Ovary (tissue), 7 donors: ENCODE measurements at regions not wholly inside any gene's neighbourhood (a gene's known extent, or its start where the extent isn't known, plus 50 kb on each side); places are given as distances from the start of the nearest gene placed in this dataset.
"Not testable (repeated sequence)": the region's sequence is repeated elsewhere in the genome, so short reads cannot be mapped to it uniquely, and the experiment has no call there.

ENCODE experiments used
- DNase-seq, 5 donors: peaks; one replicate each; pipeline ENCODE4 v3.0.0-alpha.2; 2019 to 2020
- H3K27ac ChIP-seq, 2 donors: fragments of 200-600 bp; one replicate each; pipeline versions ENCODE4 v1.5.1 to v1.8.0; 2019 to 2022
- H3K27me3 ChIP-seq: fragments of 200-600 bp; one replicate; pipeline ENCODE4 v1.8.0; 2022
- H3K36me3 ChIP-seq: fragments of 200-600 bp; sonication (generic); one replicate; pipeline ENCODE4 v1.5.1; 2019
- H3K4me1 ChIP-seq: one replicate; pipeline ENCODE4 v1.8.1; 2013; ENCODE audit warnings: mild to moderate bottlenecking, moderate library complexity; ENCODE audit not compliant: insufficient read depth
- H3K4me3 ChIP-seq: fragments of 200-600 bp; sonication (generic); one replicate; pipeline ENCODE4 v1.5.1; 2017
- H3K9me3 ChIP-seq, 2 donors: fragments of 200-600 bp in 1 of 2; sonication (generic) in 1 of 2; one replicate each; pipeline versions ENCODE4 v1.5.1 to v1.8.1; 2013 to 2019; ENCODE audit warnings: mild to moderate bottlenecking in 1 of 2, moderate library complexity in 1 of 2
- CTCF ChIP-seq, 3 donors: fragments of 450-650 bp in 2 of 3; fragments of 200-600 bp in 1 of 3; IDR thresholded peaks; one replicate each; pipeline versions ENCODE4 v1.5.1 to v1.8.0; 2016 to 2022; ENCODE audit warnings: antibody characterized with exemption in 3 of 3, mild to moderate bottlenecking in 1 of 3
- EP300 ChIP-seq: sonication (generic); formaldehyde crosslinking; IDR thresholded peaks from one replicate; pipeline ENCODE4 v1.6.1; 2017; ENCODE audit warnings: antibody characterized with exemption
- POLR2A ChIP-seq: fragments of 450-650 bp; IDR thresholded peaks from one replicate; pipeline ENCODE4 v1.6.1; 2017; ENCODE audit warnings: antibody characterized with exemption, mild to moderate bottlenecking, moderate library complexity
- WGBS, 3 donors: extraction: QIAGEN DNeasy Blood & Tissue Kit in 1 of 3; methylation state at CpG; one replicate each; pipeline versions ENCODE4 v1.1.5 to v1.1.7; 2013 to 2017; 5-methylcytosine and 5-hydroxymethylcytosine counted together
- intact Hi-C, 4 donors: fragments of 100-400 bp; cut with DNase I; formaldehyde crosslinking; loops; one replicate each; pipeline versions ENCODE4 v1.11.0 to v1.15.1; 2022 to 2023
- donor health status: DM: no; HTN: no; CAD: no; lungs with moderate emphysema.
- donor health status: DM: no; HTN: no; CAD: no.
- donor health status: Bipolar disorder and iron deficiency.
- donor health status: DM: no; HTN: no; CAD: no.
- donor health status: DM: yes; HTN: yes; CAD: no.

- intact Hi-C loops = no loop called here
- H3K4me1 ChIP-seq = peaks cover 3% of the 10 kb centered on the region
- no peak for TF ChIP-seq CTCF (IDR thresholded peaks at IDR 0.05)
- TF ChIP-seq POLR2A = no peak
- no peak for TF ChIP-seq EP300
- WGBS, 3 donors = 59 to 69% (median 66%) methylated on average over 5 of the region's 5 CpGs
- no peak for DNase-seq
- no peaks in the 10 kb centered on the region for H3K27me3 ChIP-seq
- no peaks in the 10 kb centered on the region for H3K36me3 ChIP-seq
- H3K9me3 ChIP-seq = no peaks in the 10 kb centered on the region
- no peak overlapping the region for H3K27ac ChIP-seq
- H3K4me3 ChIP-seq = no peak overlapping the region
These were observed 65.4 kb upstream of the SLC22A16 start for GRCh38 chr6:110541701-110542309.

DNA sequence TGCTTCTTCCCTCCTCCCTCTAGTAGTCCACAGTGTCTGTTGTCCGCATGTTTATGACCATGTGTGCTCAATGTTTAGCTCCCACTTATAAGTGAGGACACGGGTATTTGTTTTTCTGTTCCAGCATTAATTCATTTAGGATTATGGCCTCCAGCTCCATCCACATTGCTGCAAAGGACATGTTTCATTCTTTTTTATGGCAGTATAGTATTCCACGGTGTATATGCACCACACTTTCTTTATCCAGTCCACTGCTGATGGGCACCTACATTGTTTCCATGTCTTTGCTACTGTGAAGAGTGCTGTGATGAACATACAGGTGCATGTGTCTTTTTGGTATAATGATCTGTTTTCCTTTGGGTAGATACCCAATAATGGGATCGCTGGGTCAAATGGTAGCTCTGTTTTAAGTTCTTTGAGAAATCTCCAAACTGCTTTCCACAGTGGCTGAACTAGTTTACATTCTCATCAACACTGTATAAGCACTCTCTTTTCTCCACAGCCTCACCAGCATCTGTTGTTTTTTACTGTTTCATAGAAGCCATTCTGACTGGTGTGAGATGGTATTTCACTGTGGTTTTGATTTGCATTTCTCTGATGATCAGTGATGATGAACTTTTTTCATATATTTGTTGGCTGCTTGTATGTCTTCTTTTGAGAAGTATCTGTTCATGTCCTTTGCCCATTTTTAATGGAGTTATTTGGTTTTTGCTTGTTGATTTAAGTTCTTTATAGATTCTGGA is 63.0 kb upstream of the SLC22A16 start:
- DNase-seq, H3K27ac ChIP-seq, H3K36me3 ChIP-seq, H3K4me3 ChIP-seq, H3K4me1 ChIP-seq, H3K27me3 ChIP-seq, H3K9me3 ChIP-seq: not testable (repeated sequence)
- whole genome bisulfite sequencing, 3 donors = 96 to 97% (median 96%) methylated on average over 4 of the region's 4 CpGs
- intact Hi-C loops = loop anchor here in 1 of 4 donors (10.0 kb wide), 1 partner anchor 395 kb away; no protein-coding TSS in a partner anchor

GRCh38 chr6:110538416-110539160 is 62.2 kb upstream of the SLC22A16 start:
- DNase-seq = no peak
- 94 to 99% (median 94%) methylated on average over 4 to 5 of the region's 5 CpGs for WGBS, 3 donors

GRCh38 chr6:110537208-110538123 is 61.1 kb upstream of the SLC22A16 start:
- no peak for DNase-seq
- no peak for TF ChIP-seq EP300
- TF ChIP-seq POLR2A = no peak
- no peak for TF ChIP-seq CTCF (IDR thresholded peaks at IDR 0.05)

More at GRCh38 chr6:110538416-110539160, 62.2 kb upstream of the SLC22A16 start:
- Histone ChIP-seq H3K4me3 (no peak overlapping the region), H3K4me1 (no peaks in the 10 kb centered on the region), H3K27me3 (no peaks in the 10 kb centered on the region), H3K27ac (no peak overlapping the region), H3K36me3 (no peaks in the 10 kb centered on the region), H3K9me3 (no peaks in the 10 kb centered on the region)
- intact Hi-C loops = loop anchor here in 1 of 4 donors (10.0 kb wide), 1 partner anchor 396 kb away; no protein-coding TSS in a partner anchor
- TF ChIP-seq POLR2A (no peak), EP300 (no peak), CTCF (IDR thresholded peaks at IDR 0.05) (no peak)

More at GRCh38 chr6:110537208-110538123, 61.1 kb upstream of the SLC22A16 start:
- intact Hi-C loops = loop anchor here in 1 of 4 donors (10.0 kb wide), 1 partner anchor 397 kb away; no protein-coding TSS in a partner anchor
- 47 to 49% (median 49%) methylated on average over 8 of the region's 8 CpGs for WGBS, 3 donors
- no peaks in the 10 kb centered on the region for H3K36me3 ChIP-seq
- H3K4me1 ChIP-seq = no peaks in the 10 kb centered on the region
- H3K9me3 ChIP-seq = no peaks in the 10 kb centered on the region
- H3K27ac ChIP-seq = peak overlapping the region in 1 of 2 donors; percentile 16
- no peaks in the 10 kb centered on the region for H3K27me3 ChIP-seq
- H3K4me3 ChIP-seq = no peak overlapping the region
